SH-SY5Y (cell line): ENCODE measurements at regions not wholly inside any gene's neighbourhood (a gene's known extent, or its start where the extent isn't known, plus 50 kb on each side); places are given as distances from the start of the nearest gene placed in this dataset.

Experiments used
- GATA2 ChIP-seq: IDR thresholded peaks from 2 replicates; pipeline ENCODE4 v1.6.1; 2011; ENCODE audit warnings: mild to moderate bottlenecking, low read depth, low read length
- GATA3 ChIP-seq: IDR thresholded peaks from 2 replicates; pipeline ENCODE4 v1.6.1; 2011; ENCODE audit warnings: low read depth, mild to moderate bottlenecking, low read length, moderate library complexity

DNA sequence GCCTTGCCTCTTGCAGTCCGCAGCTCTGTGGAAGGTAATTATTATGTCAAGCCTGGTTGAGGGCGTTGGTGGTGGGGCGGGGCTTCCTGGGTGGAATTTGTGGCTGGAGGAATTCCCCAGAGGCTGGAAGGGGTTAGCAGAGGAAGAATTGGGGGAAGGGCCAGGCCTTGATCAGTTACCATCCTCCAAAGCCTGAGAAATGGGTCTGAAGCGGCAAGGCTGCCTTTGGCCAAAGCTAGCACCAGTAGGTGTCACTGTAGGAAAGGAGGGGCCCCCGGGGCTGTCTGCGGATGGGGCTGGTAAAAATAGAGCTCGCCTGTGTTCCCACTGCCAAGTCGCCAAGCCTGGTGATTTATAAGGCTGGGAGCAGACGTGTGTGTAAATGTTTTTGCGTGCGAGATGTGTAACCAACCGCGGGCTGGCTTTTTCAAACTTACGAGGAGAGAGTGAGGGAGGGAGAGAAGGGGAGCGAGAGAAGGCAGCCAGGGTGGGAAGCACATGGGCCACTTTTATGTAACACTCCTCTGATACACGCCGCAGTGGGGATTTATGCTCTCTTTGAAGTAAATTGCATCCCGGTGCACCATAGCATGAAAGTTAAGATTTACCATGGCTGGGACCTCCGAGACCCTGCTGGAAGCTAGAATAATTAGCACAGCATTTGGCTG is 367.0 kb downstream of the BCOR start:
- TF ChIP-seq GATA3 (no peak), GATA2 (no peak)
